CD4-positive, alpha-beta T cell treated with Interleukin-21 for 1 hour (primary cell): ENCODE measurements at regions not wholly inside any gene's neighbourhood (a gene's known extent, or its start where the extent isn't known, plus 50 kb on each side); places are given as distances from the start of the nearest gene placed in this dataset.

Experiments
- DNase-seq: peaks from one replicate; pipeline ENCODE4 v3.0.0-alpha.2; 2020

GRCh38 chr21:18191139-18191538 is 53.5 kb upstream of the CHODL start:
- DNase-seq, result no peak

GRCh38 chr21:18178509-18178908 is 66.1 kb upstream of the CHODL start:
- DNase-seq, result no peak

- DNase-seq, result no peak
These were observed 70.3 kb upstream of the CHODL start for GRCh38 chr21:18174370-18174769.

- DNase-seq, result no peak
These were observed 73.8 kb upstream of the CHODL start for GRCh38 chr21:18170829-18171228.

GRCh38 chr21:18170221-18170620 is 74.4 kb upstream of the CHODL start:
- DNase-seq, result no peak

GRCh38 chr21:18168108-18168507 is 76.5 kb upstream of the CHODL start:
- DNase-seq, result no peak

- DNase-seq, result no peak
These were observed 79.7 kb upstream of the CHODL start for GRCh38 chr21:18164933-18165332.

GRCh38 chr21:18164483-18164882 is 80.2 kb upstream of the CHODL start:
- no peak for DNase-seq

- no peak for DNase-seq
These were observed 80.7 kb upstream of the CHODL start for GRCh38 chr21:18163956-18164355.

- DNase-seq, result no peak
These were observed 82.8 kb upstream of the CHODL start for GRCh38 chr21:18161841-18162240.

GRCh38 chr21:18157406-18157805 is 87.2 kb upstream of the CHODL start:
- no peak for DNase-seq

GRCh38 chr21:18155508-18156193 is 89.0 kb upstream of the CHODL start:
- DNase-seq, result peak; percentile 23

GRCh38 chr21:18153063-18153462 is 91.6 kb upstream of the CHODL start:
- no peak for DNase-seq

GRCh38 chr21:18152371-18152770 is 92.3 kb upstream of the CHODL start:
- no peak for DNase-seq

GRCh38 chr21:18151046-18151445 is 93.6 kb upstream of the CHODL start:
- no peak for DNase-seq

GRCh38 chr21:18148401-18148800 is 96.2 kb upstream of the CHODL start:
- DNase-seq, result no peak

- DNase-seq, result no peak
These were observed 97.0 kb upstream of the CHODL start for GRCh38 chr21:18147678-18148077.

- no peak for DNase-seq
These were observed 97.8 kb upstream of the CHODL start for GRCh38 chr21:18146820-18147219.

GRCh38 chr21:18144339-18144738 is 100.3 kb upstream of the CHODL start:
- no peak for DNase-seq

- DNase-seq, result no peak
These were observed 102.0 kb upstream of the CHODL start for GRCh38 chr21:18142655-18143054.

- no peak for DNase-seq
These were observed 106.1 kb upstream of the CHODL start for GRCh38 chr21:18138507-18138906.

- DNase-seq, result no peak
These were observed 115.1 kb upstream of the CHODL start for GRCh38 chr21:18129526-18129925.

GRCh38 chr21:18118566-18118965 is 126.1 kb upstream of the CHODL start:
- DNase-seq, result no peak

- DNase-seq, result no peak
These were observed 127.5 kb upstream of the CHODL start for GRCh38 chr21:18117176-18117575.

GRCh38 chr21:18114810-18115209 is 129.8 kb upstream of the CHODL start:
- no peak for DNase-seq

- no peak for DNase-seq
These were observed 139.8 kb upstream of the CHODL start for GRCh38 chr21:18104802-18105201.
